GM21423 (cell line): ENCODE measurements at regions not wholly inside any gene's neighbourhood (a gene's known extent, or its start where the extent isn't known, plus 50 kb on each side); places are given as distances from the start of the nearest gene placed in this dataset.

Experiments
- ATAC-seq: cut with Tn5 transposase; IDR thresholded peaks from one replicate; pipeline ENCODE4 v1.9.1; 2021; ENCODE audit warnings: mild to moderate bottlenecking, moderate library complexity; ENCODE audit not compliant: unreplicated experiment

- no peak for ATAC-seq
Measured at GRCh38 chr15:62532367-62532766, 367.3 kb upstream of the C2CD4B start.

GRCh38 chr15:62533687-62534086 is 368.6 kb upstream of the C2CD4B start:
- no peak for ATAC-seq

- no peak for ATAC-seq
Measured at GRCh38 chr15:62534996-62535395, 369.9 kb upstream of the C2CD4B start.

- ATAC-seq = no peak
Measured at GRCh38 chr15:62539236-62539635, 374.2 kb upstream of the C2CD4B start.

- no peak for ATAC-seq
Measured at GRCh38 chr15:62541250-62541649, 376.2 kb upstream of the C2CD4B start.

- ATAC-seq = no peak
Measured at GRCh38 chr15:62541846-62542245, 376.8 kb upstream of the C2CD4B start.

- no peak for ATAC-seq
Measured at GRCh38 chr15:62544446-62544845, 379.4 kb upstream of the C2CD4B start.

GRCh38 chr15:62545467-62546227 is 380.6 kb upstream of the C2CD4B start:
- ATAC-seq = no peak

GRCh38 chr15:62546628-62547027 is 381.5 kb upstream of the C2CD4B start:
- ATAC-seq = no peak

GRCh38 chr15:62547584-62547983 is 382.5 kb upstream of the C2CD4B start:
- ATAC-seq = no peak

GRCh38 chr15:62549345-62549970 is 384.4 kb upstream of the C2CD4B start:
- no peak for ATAC-seq

GRCh38 chr15:62550106-62550505 is 385.0 kb upstream of the C2CD4B start:
- ATAC-seq = no peak

GRCh38 chr15:62552444-62552843 is 387.4 kb upstream of the C2CD4B start:
- ATAC-seq = no peak

- peak; percentile 55 for ATAC-seq
Measured at GRCh38 chr15:62553911-62554563, 389.0 kb upstream of the C2CD4B start.

GRCh38 chr15:62558640-62559380 is 393.7 kb upstream of the C2CD4B start:
- ATAC-seq = no peak

GRCh38 chr15:62559381-62559733 is 394.3 kb upstream of the C2CD4B start:
- no peak for ATAC-seq

- no peak for ATAC-seq
Measured at GRCh38 chr15:62561059-62561519, 396.0 kb upstream of the C2CD4B start.

GRCh38 chr15:62561571-62561970 is 396.5 kb upstream of the C2CD4B start:
- ATAC-seq = no peak

GRCh38 chr15:62564886-62565633 is 400.0 kb upstream of the C2CD4B start:
- ATAC-seq = no peak

- no peak for ATAC-seq
Measured at GRCh38 chr15:62565634-62566026, 400.5 kb upstream of the C2CD4B start.

GRCh38 chr15:62566248-62566647 is 401.2 kb upstream of the C2CD4B start:
- no peak for ATAC-seq
